H1 (cell line): ENCODE measurements at regions not wholly inside any gene's neighbourhood (a gene's known extent, or its start where the extent isn't known, plus 50 kb on each side); places are given as distances from the start of the nearest gene placed in this dataset.

ENCODE experiments used
- CTCF ChIP-seq, 3 experiments: IDR thresholded peaks; 1 replicate in 2 of 3; 2 replicates in 1 of 3; pipeline versions ENCODE4 v1.5.1 to v1.6.1; 2011; ENCODE audit warnings: low read length in 3 of 3, mild to moderate bottlenecking in 3 of 3, inconsistent platforms in 2 of 3, low read depth in 1 of 3, moderate library complexity in 1 of 3; ENCODE audit not compliant: insufficient read depth in 1 of 3; ENCODE audit errors: control extremely low read depth in 1 of 3
- NRF1 ChIP-seq: IDR thresholded peaks from 2 replicates; pipeline ENCODE4 v1.6.1; 2011; ENCODE audit warnings: mild to moderate bottlenecking, low read depth, low read length, improper control_type of control experiment
- SP1 ChIP-seq: IDR thresholded peaks from 2 replicates; pipeline ENCODE4 v1.6.1; 2011; ENCODE audit warnings: low read depth, low read length

DNA sequence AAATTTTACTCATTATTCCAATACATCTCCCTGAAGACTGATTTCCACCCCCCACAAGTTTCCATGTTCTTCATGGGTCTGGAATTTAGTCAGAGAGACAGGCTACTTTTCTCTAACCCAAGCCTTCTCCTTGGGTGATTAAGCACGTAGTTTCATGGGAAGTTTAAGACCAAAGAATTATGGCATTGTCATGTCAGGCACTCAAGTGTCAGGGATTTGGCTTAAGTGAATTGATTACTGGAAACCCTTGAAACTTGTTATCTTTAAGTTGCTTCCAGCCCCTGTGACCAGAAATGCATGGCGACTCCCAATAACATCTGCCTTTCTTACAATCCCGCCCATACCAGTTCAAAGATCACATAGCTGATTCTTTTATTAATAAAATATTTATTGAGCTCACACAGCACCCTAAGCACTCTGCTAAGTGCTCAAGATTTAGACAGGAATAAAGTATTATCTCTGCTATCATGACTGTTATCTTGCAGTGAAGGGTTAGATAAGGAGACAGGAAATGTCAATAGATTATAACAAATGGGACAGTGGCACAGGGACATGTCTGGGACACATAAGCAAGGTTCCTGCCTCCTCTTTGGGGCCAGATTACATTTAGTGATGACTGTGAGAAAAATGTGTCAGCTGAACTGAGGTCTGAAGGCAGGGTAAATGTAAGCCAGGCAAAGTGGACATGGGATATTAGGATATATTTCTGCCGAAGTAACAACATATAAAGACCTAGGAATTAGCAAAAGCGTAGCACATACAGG is 241.2 kb upstream of the TNC start:
- TF ChIP-seq NRF1 (no peak), CTCF (IDR thresholded peaks at IDR 0.05; ENCODE audit: control extremely low read depth in 1 of 3, insufficient read depth in 1 of 3, low read depth in 1 of 3, low read length in 3 of 3) (no peak), SP1 (no peak)
